COLO668 (cell line): ENCODE measurements at regions not wholly inside any gene's neighbourhood (a gene's known extent, or its start where the extent isn't known, plus 50 kb on each side); places are given as distances from the start of the nearest gene placed in this dataset.
A peak's percentile ranks its signal among the peaks of the same experiment; 100 is the strongest.

Source experiments
- DNase-seq: peaks from one replicate; lab custom pipeline; 2025; ENCODE audit not compliant: unreplicated experiment; lab: John Stamatoyannopoulos, UW

GRCh38 chr14:81946375-81946774 is 412.7 kb upstream of the SEL1L start:
- DNase-seq: no peak

DNA sequence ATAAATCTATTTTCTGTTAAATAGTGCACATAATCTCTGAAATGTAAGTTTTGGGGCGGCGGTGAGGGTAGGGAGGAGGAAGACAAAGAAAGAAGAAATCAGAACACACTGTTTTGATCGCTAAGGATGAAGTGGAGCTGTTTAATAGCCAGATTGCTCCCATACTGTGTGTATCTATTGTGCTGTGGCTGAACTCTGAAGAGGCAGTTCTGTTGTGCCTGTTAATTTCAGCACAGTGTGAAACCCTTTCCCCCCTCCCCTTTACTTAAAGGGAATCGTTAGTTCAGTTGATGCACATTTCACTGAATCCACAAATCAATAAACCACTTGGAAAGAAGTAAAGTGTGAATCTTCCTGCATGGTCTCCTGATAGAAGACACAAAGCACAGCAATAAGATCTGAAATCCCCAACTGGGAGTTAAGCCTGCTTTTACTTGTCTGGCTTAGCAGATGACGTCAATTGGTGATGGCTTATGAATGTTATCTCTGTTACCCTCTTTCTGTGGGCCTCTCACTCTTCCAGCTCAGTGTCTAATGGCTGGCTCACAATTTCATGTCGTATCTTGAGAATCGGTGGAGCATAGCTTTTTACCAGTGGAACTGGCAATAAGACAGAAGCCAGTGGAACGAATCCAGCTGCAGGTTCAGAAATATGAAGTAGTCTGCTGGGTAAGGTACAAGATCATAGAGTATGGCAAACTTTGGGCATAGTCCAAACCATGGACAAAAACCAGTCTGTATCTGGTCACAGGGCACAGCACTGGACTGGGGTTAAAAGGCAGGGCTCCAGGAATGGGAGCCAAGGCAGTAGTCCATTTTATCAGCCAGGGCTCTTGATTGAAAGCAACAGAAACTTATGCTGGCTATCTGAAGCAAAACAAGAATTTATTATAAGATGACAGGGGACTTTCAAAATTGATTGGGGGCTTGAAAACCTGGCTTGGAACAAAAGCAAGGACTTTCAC is 413.5 kb upstream of the SEL1L start:
- DNase-seq: no peak

GRCh38 chr14:81952917-81953316 is 419.3 kb upstream of the SEL1L start:
- no peak for DNase-seq

- no peak for DNase-seq
Observed at GRCh38 chr14:81953419-81953818, 419.8 kb upstream of the SEL1L start.

- no peak for DNase-seq
Observed at GRCh38 chr14:81955123-81955522, 421.5 kb upstream of the SEL1L start.

GRCh38 chr14:81960781-81961180 is 427.1 kb upstream of the SEL1L start:
- DNase-seq: no peak

GRCh38 chr14:81963846-81964245 is 430.2 kb upstream of the SEL1L start:
- no peak for DNase-seq

DNA sequence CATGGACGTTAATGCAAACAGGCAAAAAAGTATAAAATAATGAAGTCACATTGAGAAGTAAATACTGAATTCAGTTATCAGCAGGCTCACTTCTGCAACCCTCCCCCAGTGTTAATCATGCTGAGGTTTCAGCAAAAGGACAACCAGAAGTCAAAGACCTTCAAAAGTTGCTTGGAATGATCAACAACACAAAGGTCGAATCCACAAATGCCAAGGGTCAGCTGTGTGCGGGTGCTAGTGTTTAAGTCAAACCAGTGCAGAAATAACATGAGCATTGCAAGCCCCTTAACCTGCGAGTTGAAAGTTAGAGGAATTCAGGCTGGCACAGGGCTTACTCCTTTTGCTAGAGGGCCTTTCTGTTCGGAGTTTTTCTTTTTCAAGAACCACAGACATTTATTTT is 436.7 kb upstream of the SEL1L start:
- DNase-seq: no peak

DNA sequence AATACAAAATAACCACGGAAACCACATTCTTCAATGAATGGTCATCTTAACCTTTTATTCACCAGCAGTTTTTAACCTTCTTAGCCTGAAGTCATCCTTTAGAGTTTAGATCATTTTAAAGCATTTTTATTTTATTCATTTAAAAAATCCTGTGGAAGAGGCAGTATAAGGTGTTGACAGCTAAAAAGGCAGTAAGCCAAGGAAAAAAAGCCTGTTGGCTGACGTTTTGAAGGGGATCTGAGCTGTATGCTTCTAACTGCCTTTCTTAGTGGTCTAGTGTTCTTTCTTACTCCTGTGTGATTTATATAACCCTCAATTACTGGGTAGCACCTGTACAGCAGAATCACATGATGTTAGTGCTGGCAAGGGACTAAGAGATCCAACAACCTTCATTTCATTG is 438.3 kb upstream of the SEL1L start:
- DNase-seq: no peak

DNA sequence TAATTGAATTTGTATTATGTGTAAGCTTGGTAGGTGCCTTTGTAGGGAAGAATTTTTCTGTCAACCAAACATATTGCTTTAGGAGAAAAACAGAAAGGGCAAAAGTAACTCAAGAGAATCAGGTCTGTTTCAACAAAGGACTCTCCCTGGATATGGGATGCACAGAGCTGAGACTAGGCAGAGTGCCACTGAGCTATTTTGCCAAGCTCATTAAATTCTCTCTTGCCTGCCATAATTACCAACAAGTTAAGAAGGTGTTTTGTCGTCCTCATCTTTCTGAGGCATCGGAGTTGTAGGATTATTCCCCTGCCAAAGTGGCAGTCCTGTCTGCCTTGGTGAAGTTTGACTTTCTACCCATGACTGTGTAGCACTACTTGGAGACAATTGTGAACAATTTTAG is 438.9 kb upstream of the SEL1L start:
- DNase-seq: no peak

GRCh38 chr14:81974543-81974942 is 440.9 kb upstream of the SEL1L start:
- DNase-seq: no peak

- DNase-seq: no peak
Observed at GRCh38 chr14:81980601-81981306, 447.1 kb upstream of the SEL1L start.

DNA sequence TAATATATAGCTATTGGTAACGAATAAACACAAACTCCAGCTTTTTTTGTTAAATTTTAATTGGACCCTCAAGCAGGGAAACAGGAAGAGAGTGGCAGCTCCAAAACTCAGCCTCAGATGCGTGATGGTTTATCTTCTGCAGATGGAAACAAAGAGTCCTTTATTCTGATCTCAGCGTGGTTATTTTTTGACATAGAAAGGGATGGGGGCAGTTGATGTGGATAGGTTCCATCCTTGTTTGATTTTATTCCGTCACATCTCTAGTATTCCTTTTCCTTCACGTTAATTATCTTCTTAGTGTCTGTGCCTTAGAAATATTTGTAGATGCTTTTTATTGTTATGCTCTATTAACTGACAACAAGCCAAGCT is 447.6 kb upstream of the SEL1L start:
- no peak for DNase-seq

- DNase-seq: no peak
Observed at GRCh38 chr14:81982046-81982445, 448.4 kb upstream of the SEL1L start.

DNA sequence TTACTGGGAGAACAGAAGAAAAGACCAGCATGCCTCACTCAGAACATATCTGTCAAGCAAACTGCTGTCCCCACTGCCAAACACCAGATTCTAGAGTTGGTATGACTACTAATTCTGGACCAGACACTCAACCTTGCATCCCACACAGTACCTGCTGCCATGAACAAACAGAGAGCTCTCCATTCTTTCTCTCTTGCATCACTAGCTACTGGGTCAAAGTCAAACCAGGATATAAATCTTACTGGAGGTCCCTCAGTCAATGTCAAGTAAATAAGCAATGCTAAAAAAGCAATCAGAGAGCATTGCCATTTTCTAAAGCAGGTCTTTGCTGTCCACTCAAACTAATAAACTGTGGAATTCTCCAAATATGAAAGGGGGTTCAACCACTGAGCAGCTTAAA is 452.4 kb upstream of the SEL1L start:
- no peak for DNase-seq

GRCh38 chr14:81989211-81989610 is 455.6 kb upstream of the SEL1L start:
- no peak for DNase-seq

GRCh38 chr14:81990312-81990761 is 456.7 kb upstream of the SEL1L start:
- DNase-seq: peak; percentile 56

DNA sequence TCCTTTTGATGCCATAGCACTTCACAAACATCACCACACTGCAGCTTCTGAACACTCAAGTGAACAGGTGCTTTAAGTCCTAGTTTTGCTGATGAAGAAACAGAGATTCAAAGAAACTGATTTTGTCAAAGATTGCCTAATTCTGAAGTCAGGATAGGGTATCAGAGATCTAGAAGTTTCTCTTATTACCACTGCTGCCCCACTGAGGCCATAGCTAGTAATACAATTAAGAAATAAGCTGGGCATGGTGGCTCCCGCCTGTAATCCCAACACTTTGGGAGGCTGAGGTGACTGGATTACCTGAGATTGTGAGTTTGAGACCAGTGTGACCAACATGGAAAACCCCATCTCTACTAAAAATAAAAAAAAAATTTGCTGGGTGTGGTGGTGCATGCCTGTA is 458.3 kb upstream of the SEL1L start:
- DNase-seq: no peak

- no peak for DNase-seq
Observed at GRCh38 chr14:81993432-81993831, 459.8 kb upstream of the SEL1L start.

GRCh38 chr14:82003426-82003825 is 469.8 kb upstream of the SEL1L start:
- DNase-seq: no peak

- DNase-seq: peak; percentile 11
Observed at GRCh38 chr14:82009076-82009475, 475.4 kb upstream of the SEL1L start.

- DNase-seq: no peak
Observed at GRCh38 chr14:82009993-82010392, 476.3 kb upstream of the SEL1L start.
